Common myeloid progenitor, CD34-positive (primary cell): ENCODE measurements at regions not wholly inside any gene's neighbourhood (a gene's known extent, or its start where the extent isn't known, plus 50 kb on each side); places are given as distances from the start of the nearest gene placed in this dataset.

ENCODE experiments used
- CTCF ChIA-PET: fragments of 350-600 bp; sonication (Branson Sonifier 250); formaldehyde crosslinking; loops from one replicate; lab custom pipeline; 2021; ENCODE audit warnings: antibody characterized with exemption; lab: Charles Lee
- POLR2A ChIA-PET: fragments of 350-600 bp; sonication (Branson Sonifier 250); formaldehyde crosslinking; loops from one replicate; lab custom pipeline; 2021; ENCODE audit warnings: antibody characterized with exemption; lab: Charles Lee
- DNase-seq, 3 donors: peaks; one replicate each; pipeline versions ENCODE4 v3.0.0 to v3.0.0-alpha.2; 2013
- H3K27ac ChIP-seq, 2 experiments: 1 replicate in 1 of 2; 2 replicates in 1 of 2; pipeline ENCODE4 v1.7.0; 2013; ENCODE audit warnings: inconsistent platforms in 2 of 2, low read length in 2 of 2, mild to moderate bottlenecking in 2 of 2, low read depth in 1 of 2, moderate library complexity in 1 of 2; ENCODE audit not compliant: severe bottlenecking in 2 of 2, insufficient read depth in 1 of 2, poor library complexity in 1 of 2
- H3K27me3 ChIP-seq, 5 experiments: replicated peaks in 2 of 5; 1 replicate in 3 of 5; 2 replicates in 2 of 5; pipeline versions ENCODE4 v1.6.1 to v1.7.0; 2013; ENCODE audit warnings: low read length in 4 of 5, mild to moderate bottlenecking in 2 of 5, moderate library complexity in 2 of 5, inconsistent platforms in 1 of 5; ENCODE audit not compliant: insufficient read depth in 5 of 5, control insufficient read depth in 4 of 5
- H3K36me3 ChIP-seq, 4 experiments: 1 replicate in 2 of 4; 2 replicates in 2 of 4; pipeline versions ENCODE4 v1.6.1 to v1.7.0; 2013; ENCODE audit warnings: low read length in 3 of 4, control low read depth in 1 of 4, mild to moderate bottlenecking in 1 of 4; ENCODE audit not compliant: control insufficient read depth in 4 of 4, insufficient read depth in 4 of 4
- H3K4me1 ChIP-seq, 4 experiments: 1 replicate in 3 of 4; 2 replicates in 1 of 4; pipeline versions ENCODE4 v1.6.1 to v1.7.1; 2013; ENCODE audit warnings: low read length in 3 of 4, mild to moderate bottlenecking in 3 of 4, control low read depth in 1 of 4, inconsistent platforms in 1 of 4, moderate library complexity in 1 of 4; ENCODE audit not compliant: control insufficient read depth in 4 of 4, insufficient read depth in 4 of 4; ENCODE audit errors: control extremely low read depth in 1 of 4
- H3K4me3 ChIP-seq, 7 experiments: 1 replicate in 4 of 7; 2 replicates in 3 of 7; pipeline versions ENCODE4 v1.5.1 to v1.7.0; 2013; ENCODE audit warnings: mild to moderate bottlenecking in 7 of 7, low read length in 6 of 7, moderate library complexity in 6 of 7, inconsistent platforms in 2 of 7, low read depth in 2 of 7, control low read depth in 1 of 7; ENCODE audit not compliant: insufficient read depth in 4 of 7, control insufficient read depth in 1 of 7; ENCODE audit errors: extremely low read depth in 1 of 7
- H3K9me3 ChIP-seq, 5 experiments: 1 replicate in 4 of 5; 2 replicates in 1 of 5; pipeline versions ENCODE4 v1.6.1 to v1.7.1; 2013; ENCODE audit warnings: low read length in 4 of 5, mild to moderate bottlenecking in 2 of 5, inconsistent platforms in 1 of 5, low read depth in 1 of 5, moderate library complexity in 1 of 5; ENCODE audit not compliant: control insufficient read depth in 4 of 5, insufficient read depth in 2 of 5; ENCODE audit errors: control extremely low read depth in 1 of 5
- WGBS: methylation state at CpG from one replicate; pipeline ENCODE4 v1.1.5; 2013; ENCODE audit not compliant: insufficient coverage; 5-methylcytosine and 5-hydroxymethylcytosine counted together

- H3K4me1 ChIP-seq = peaks cover 21 to 43% (median 39%) of the 10 kb centered on the region in 4 experiments
- CTCF ChIA-PET = interaction anchor here (0.6 to 1.9 kb wide), 5 partner anchors 10 to 156 kb away, joined by 3 to 6 read pairs (median 3); partner anchors contain the start of gene BACH1
These were observed 63.0 kb upstream of the BACH1 start for GRCh38 chr21:29235714-29236197.

GRCh38 chr21:29236201-29236600 lies 62.5 kb upstream of the BACH1 start:
- 67% methylated on average over 1 of the region's 2 CpGs for WGBS
- Histone ChIP-seq H3K27me3 (no peaks in the 10 kb centered on the region), H3K4me3 (peak overlapping the region in 1 of 7 experiments; percentile 17), H3K27ac (no peak overlapping the region), H3K9me3 (no peaks in the 10 kb centered on the region), H3K36me3 (no peaks in the 10 kb centered on the region), H3K4me1 (peaks cover 21 to 43% (median 39%) of the 10 kb centered on the region in 4 experiments)
- CTCF ChIA-PET = interaction anchor here (1.1 to 1.4 kb wide), 3 partner anchors 62 to 157 kb away, joined by 3 to 6 read pairs (median 3); partner anchors contain the start of gene BACH1
- peak in 2 of 3 donors; percentile 18 to 32 for DNase-seq
- POLR2A ChIA-PET = no interaction called here

More at GRCh38 chr21:29235714-29236197, 63.0 kb upstream of the BACH1 start:
- DNase-seq = peak in 2 of 3 donors; percentile 26 to 44
- POLR2A ChIA-PET = no interaction called here
- no peaks in the 10 kb centered on the region for H3K27me3 ChIP-seq
- peak overlapping the region in 1 of 7 experiments; percentile 17 for H3K4me3 ChIP-seq
- H3K36me3 ChIP-seq = no peaks in the 10 kb centered on the region
- no peaks in the 10 kb centered on the region for H3K9me3 ChIP-seq
- H3K27ac ChIP-seq = no peak overlapping the region
- WGBS = 29% methylated on average over 4 of the region's 4 CpGs

- Histone ChIP-seq H3K4me3 (peak overlapping the region in 1 of 7 experiments; percentile 39), H3K27ac (no peak overlapping the region), H3K36me3 (no peaks in the 10 kb centered on the region), H3K27me3 (no peaks in the 10 kb centered on the region), H3K9me3 (no peaks in the 10 kb centered on the region), H3K4me1 (peaks cover 21 to 43% (median 39%) of the 10 kb centered on the region in 4 experiments)
- ChIA-PET POLR2A (no interaction called here), CTCF (interaction anchor here (0.9 kb wide), 1 partner anchor 77 kb away, joined by 4 read pairs; no protein-coding TSS in a partner anchor)
- whole genome bisulfite sequencing = 53% methylated on average over 2 of the region's 3 CpGs
- DNase-seq = peak in 2 of 3 donors; percentile 51 to 62
These were observed 61.3 kb upstream of the BACH1 start for GRCh38 chr21:29237110-29238052.

GRCh38 chr21:29238053-29238966 lies 60.4 kb upstream of the BACH1 start:
- Histone ChIP-seq H3K27me3 (no peaks in the 10 kb centered on the region), H3K4me1 (peaks cover 20 to 40% (median 38%) of the 10 kb centered on the region in 4 experiments), H3K4me3 (peak overlapping the region in 1 of 7 experiments; percentile 20), H3K27ac (no peak overlapping the region), H3K9me3 (no peaks in the 10 kb centered on the region), H3K36me3 (no peaks in the 10 kb centered on the region)
- ChIA-PET CTCF (interaction anchor here (0.8 to 1.4 kb wide), 5 partner anchors 13 to 150 kb away, joined by 3 to 4 read pairs (median 3); no protein-coding TSS in a partner anchor), POLR2A (interaction anchor here (0.6 kb wide), 1 partner anchor 108 kb away, joined by 3 read pairs; no protein-coding TSS in a partner anchor)
- DNase-seq = no peak
- WGBS = 92% methylated on average over 4 of the region's 6 CpGs

GRCh38 chr21:29238967-29239290 lies 59.8 kb upstream of the BACH1 start:
- WGBS = 0% methylated on average over 1 of the region's 3 CpGs

GRCh38 chr21:29240136-29240535 lies 58.6 kb upstream of the BACH1 start:
- peaks cover 18 to 46% (median 36%) of the 10 kb centered on the region in 4 experiments for H3K4me1 ChIP-seq
- no peaks in the 10 kb centered on the region for H3K36me3 ChIP-seq
- H3K27ac ChIP-seq = no peak overlapping the region
- POLR2A ChIA-PET = no interaction called here
- no CpG with 5 or more reads among the region's 1 CpG for WGBS
- no peaks in the 10 kb centered on the region for H3K9me3 ChIP-seq
- CTCF ChIA-PET = interaction anchor here (1.0 to 1.2 kb wide), 2 partner anchors 8 to 108 kb away, joined by 3 to 4 read pairs; no protein-coding TSS in a partner anchor
- H3K27me3 ChIP-seq = no peaks in the 10 kb centered on the region
- no peak overlapping the region for H3K4me3 ChIP-seq
- DNase-seq = no peak

More at GRCh38 chr21:29238967-29239290, 59.8 kb upstream of the BACH1 start:
- Histone ChIP-seq H3K4me3 (peak overlapping the region in 1 of 7 experiments; percentile 20), H3K27ac (no peak overlapping the region), H3K27me3 (no peaks in the 10 kb centered on the region), H3K4me1 (peaks cover 18 to 40% (median 36%) of the 10 kb centered on the region in 4 experiments), H3K9me3 (no peaks in the 10 kb centered on the region), H3K36me3 (no peaks in the 10 kb centered on the region)
- POLR2A ChIA-PET = interaction anchor here (0.6 kb wide), 1 partner anchor 107 kb away, joined by 3 read pairs; no protein-coding TSS in a partner anchor
- peak; percentile 91 to 96 (median 96) for DNase-seq
- CTCF ChIA-PET = interaction anchor here (0.8 to 1.4 kb wide), 5 partner anchors 13 to 151 kb away, joined by 3 to 4 read pairs (median 3); no protein-coding TSS in a partner anchor
